Astrocyte of the spinal cord (primary cell): ENCODE measurements at regions not wholly inside any gene's neighbourhood (a gene's known extent, or its start where the extent isn't known, plus 50 kb on each side); places are given as distances from the start of the nearest gene placed in this dataset.
A peak's percentile ranks its signal among the peaks of the same experiment; 100 is the strongest.

Experiments
- DNase-seq: peaks from one replicate; pipeline ENCODE4 v3.0.0; 2011; ENCODE audit warnings: low read depth, low spot score
- H3K4me3 ChIP-seq: 2 replicates; pipeline ENCODE4 v1.5.1; 2011; ENCODE audit warnings: low read depth, mild to moderate bottlenecking, low read length, moderate library complexity
- CTCF ChIP-seq: IDR thresholded peaks from 2 replicates; pipeline ENCODE4 v1.5.1; 2012; ENCODE audit warnings: low read depth, mild to moderate bottlenecking, low read length, inconsistent platforms
- in situ Hi-C: cut with HindIII; loops from 2 replicates; pipeline ENCODE4 v1.10.0; 2017; ENCODE audit warnings: low sequenced_read_pairs

DNA sequence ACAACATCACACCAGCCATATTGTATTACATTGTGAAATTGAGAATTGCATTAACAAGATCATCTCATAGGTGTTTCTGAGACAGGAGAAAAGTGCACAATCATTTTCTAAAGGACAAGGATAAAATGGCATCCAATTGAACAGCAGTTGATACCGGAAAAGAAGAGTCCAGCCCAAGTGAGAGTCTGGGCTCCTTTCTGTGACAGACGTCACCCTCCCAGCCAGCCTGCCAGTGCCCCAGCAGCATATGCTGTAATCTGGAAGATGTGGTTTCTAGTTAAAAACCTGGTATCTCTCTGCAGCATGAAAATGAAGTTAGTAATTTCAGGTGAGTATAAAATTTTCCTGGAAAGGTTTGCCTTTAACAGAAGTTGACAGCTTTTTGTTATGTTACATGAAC lies 1531.7 kb upstream of the PIK3C3 start:
- H3K4me3 ChIP-seq, result no peak overlapping the region
- DNase-seq, result no peak
- no peak for TF ChIP-seq CTCF
- in situ Hi-C loops, result no loop called here

GRCh38 chr18:40420675-40421074 lies 1534.4 kb upstream of the PIK3C3 start:
- H3K4me3 ChIP-seq, result no peak overlapping the region
- in situ Hi-C loops, result no loop called here
- no peak for DNase-seq
- no peak for TF ChIP-seq CTCF

GRCh38 chr18:40417501-40417900 lies 1537.5 kb upstream of the PIK3C3 start:
- no peak for TF ChIP-seq CTCF
- DNase-seq, result no peak
- in situ Hi-C loops, result no loop called here
- no peak overlapping the region for H3K4me3 ChIP-seq

DNA sequence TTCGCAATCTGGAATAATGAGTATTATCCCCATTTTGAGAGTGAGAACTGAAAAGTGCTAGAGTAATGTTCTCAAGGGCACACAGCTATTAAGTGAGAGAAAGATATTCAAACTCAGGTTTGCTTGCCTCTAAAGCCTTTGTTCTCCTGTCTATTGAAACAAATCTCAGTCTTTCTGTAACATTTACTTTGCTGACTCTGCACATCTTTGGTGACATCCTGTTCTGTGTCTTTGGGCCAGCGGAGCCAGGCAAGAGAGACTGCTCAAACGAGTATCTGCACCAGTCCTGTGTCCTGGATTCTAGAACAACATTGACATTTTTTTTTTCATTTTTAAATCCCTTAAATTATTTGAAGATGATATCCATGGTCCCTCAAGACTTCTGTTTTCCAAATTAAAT lies 1539.2 kb upstream of the PIK3C3 start:
- TF ChIP-seq CTCF, result no peak
- DNase-seq, result no peak
- H3K4me3 ChIP-seq, result no peak overlapping the region
- in situ Hi-C loops, result no loop called here

- TF ChIP-seq CTCF, result no peak
- no peak for DNase-seq
- H3K4me3 ChIP-seq, result no peak overlapping the region
- in situ Hi-C loops, result no loop called here
These were observed 1539.8 kb upstream of the PIK3C3 start for GRCh38 chr18:40415176-40415791.

- in situ Hi-C loops, result no loop called here
- TF ChIP-seq CTCF, result no peak
These were observed 1540.8 kb upstream of the PIK3C3 start for GRCh38 chr18:40414155-40414754.

More at GRCh38 chr18:40414155-40414754, 1540.8 kb upstream of the PIK3C3 start:
- no peak overlapping the region for H3K4me3 ChIP-seq
- DNase-seq, result peak; percentile 32
